Peyer's patch (tissue), 4 donors: ENCODE measurements at regions not wholly inside any gene's neighbourhood (a gene's known extent, or its start where the extent isn't known, plus 50 kb on each side); places are given as distances from the start of the nearest gene placed in this dataset.

Experiments used
- POLR2A ChIP-seq, 2 donors: fragments of 450-650 bp; IDR thresholded peaks; one replicate each; pipeline ENCODE4 v1.5.1; 2017; ENCODE audit warnings: antibody characterized with exemption in 2 of 2, mild to moderate bottlenecking in 2 of 2, moderate library complexity in 2 of 2
- TF ChIP-seq, protein P1 (sequence below), 6 experiments: fragments of 450-650 bp in 4 of 6; fragments of 200-600 bp in 2 of 6; sonication (generic) in 1 of 6; IDR thresholded peaks; one replicate each; pipeline ENCODE4 v1.5.1; 2017 to 2019; ENCODE audit warnings: antibody characterized with exemption in 6 of 6, mild to moderate bottlenecking in 3 of 6, moderate library complexity in 1 of 6

DNA sequence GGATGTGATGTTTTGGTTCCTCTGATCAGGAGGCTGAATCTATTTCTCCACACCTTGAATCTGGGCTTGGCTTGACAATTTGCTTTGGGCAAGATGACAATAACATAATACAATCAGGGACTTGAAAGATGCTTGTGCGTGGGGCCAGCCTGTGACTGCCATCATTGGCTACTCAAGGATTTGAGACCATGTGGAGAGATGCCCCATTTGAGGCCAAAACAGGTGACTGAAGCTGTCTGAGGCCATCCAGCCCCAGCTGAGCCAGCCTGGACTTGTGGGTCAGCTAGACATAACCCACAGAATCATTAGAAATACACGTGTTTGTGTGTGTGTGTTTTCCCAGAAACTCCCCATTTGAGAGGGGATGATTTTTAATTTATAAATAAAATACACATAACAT lies 421.5 kb downstream of the PTPRU start:
- TF ChIP-seq, protein P1, sequence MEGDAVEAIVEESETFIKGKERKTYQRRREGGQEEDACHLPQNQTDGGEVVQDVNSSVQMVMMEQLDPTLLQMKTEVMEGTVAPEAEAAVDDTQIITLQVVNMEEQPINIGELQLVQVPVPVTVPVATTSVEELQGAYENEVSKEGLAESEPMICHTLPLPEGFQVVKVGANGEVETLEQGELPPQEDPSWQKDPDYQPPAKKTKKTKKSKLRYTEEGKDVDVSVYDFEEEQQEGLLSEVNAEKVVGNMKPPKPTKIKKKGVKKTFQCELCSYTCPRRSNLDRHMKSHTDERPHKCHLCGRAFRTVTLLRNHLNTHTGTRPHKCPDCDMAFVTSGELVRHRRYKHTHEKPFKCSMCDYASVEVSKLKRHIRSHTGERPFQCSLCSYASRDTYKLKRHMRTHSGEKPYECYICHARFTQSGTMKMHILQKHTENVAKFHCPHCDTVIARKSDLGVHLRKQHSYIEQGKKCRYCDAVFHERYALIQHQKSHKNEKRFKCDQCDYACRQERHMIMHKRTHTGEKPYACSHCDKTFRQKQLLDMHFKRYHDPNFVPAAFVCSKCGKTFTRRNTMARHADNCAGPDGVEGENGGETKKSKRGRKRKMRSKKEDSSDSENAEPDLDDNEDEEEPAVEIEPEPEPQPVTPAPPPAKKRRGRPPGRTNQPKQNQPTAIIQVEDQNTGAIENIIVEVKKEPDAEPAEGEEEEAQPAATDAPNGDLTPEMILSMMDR (IDR thresholded peaks at IDR 0.05): no peak
- no peak for TF ChIP-seq POLR2A (IDR thresholded peaks at IDR 0.05)
